ENCODE measurements at regions not wholly inside any gene's neighbourhood (a gene's known extent, or its start where the extent isn't known, plus 50 kb on each side); places are given as distances from the start of the nearest gene placed in this dataset.

GRCh38 chr12:93297032-93297431 is 80.7 kb upstream of the NUDT4 start:
- no peak for TF ChIP-seq CTCF (conservative IDR thresholded peaks at IDR 0.05; ENCODE audit: low read depth in 2 of 2)
- TF ChIP-seq ZNF114 (CRISPR knock-in tag; IDR thresholded peaks at IDR 0.05): no peak
- TF ChIP-seq EZH2phosphoT487 (IDR thresholded peaks at IDR 0.05; ENCODE audit: unreplicated experiment): no peak
